IMR-90 (cell line): ENCODE measurements at regions not wholly inside any gene's neighbourhood (a gene's known extent, or its start where the extent isn't known, plus 50 kb on each side); places are given as distances from the start of the nearest gene placed in this dataset.

Source experiments
- ATAC-seq: fragments of 200-7000 bp; cut with Tn5 transposase; 2 replicates; pipeline ENCODE4 v1.9.1; 2020; ENCODE audit warnings: low read depth, mild to moderate bottlenecking, moderate library complexity
- BruUV-seq: library from RNA; stranded (reverse); fragments of 400-500 nt; replicated peaks from 2 replicates; lab custom pipeline; 2021; lab: Mats Ljungman, UMichigan
- CTCF ChIA-PET: fragments of 300-600 bp; formaldehyde crosslinking; extraction: SDS; loops from one replicate; lab custom pipeline; 2021; ENCODE audit warnings: antibody characterized with exemption; lab: Yijun Ruan, JAX
- POLR2A ChIA-PET: fragments of 300-600 bp; sonication (Branson Sonifier 250); formaldehyde crosslinking; loops from one replicate; lab custom pipeline; 2022; ENCODE audit warnings: antibody characterized with exemption; ENCODE audit not compliant: unreplicated experiment; lab: Charles Lee
- DNase-seq: peaks from one replicate; pipeline ENCODE4 v3.0.0; 2013
- H2AFZ ChIP-seq: replicated peaks from 2 replicates; pipeline ENCODE3; 2013; ENCODE audit warnings: low read length, mild to moderate bottlenecking; ENCODE audit not compliant: poor library complexity
- H2AK5ac ChIP-seq: 2 replicates; pipeline ENCODE4 v1.6.1; 2013; ENCODE audit warnings: low read depth, low read length, inconsistent platforms
- H2AK9ac ChIP-seq: replicated peaks from 2 replicates; pipeline ENCODE3; 2013; ENCODE audit warnings: mild to moderate bottlenecking, low read depth, low read length, moderate library complexity; ENCODE audit not compliant: poor library complexity
- H2BK120ac ChIP-seq: 2 replicates; pipeline ENCODE4 v1.6.1; 2013; ENCODE audit warnings: low read depth, low read length, inconsistent platforms
- H2BK15ac ChIP-seq: 3 replicates; pipeline ENCODE4 v1.6.1; 2013; ENCODE audit warnings: low read depth, low read length, inconsistent platforms
- H2BK20ac ChIP-seq: 2 replicates; pipeline ENCODE4 v1.6.1; 2013; ENCODE audit warnings: low read depth, mild to moderate bottlenecking, inconsistent platforms, low read length, moderate library complexity
- H2BK5ac ChIP-seq: 2 replicates; pipeline ENCODE4 v1.6.1; 2013; ENCODE audit warnings: mild to moderate bottlenecking, low read depth, low read length, inconsistent platforms; ENCODE audit not compliant: poor library complexity, severe bottlenecking
- H3K14ac ChIP-seq: replicated peaks from 2 replicates; pipeline ENCODE4 v1.6.1; 2013; ENCODE audit warnings: low read depth, low read length, inconsistent platforms
- H3K18ac ChIP-seq: 2 replicates; pipeline ENCODE4 v1.6.1; 2013; ENCODE audit warnings: low read depth, low read length, control low read depth
- H3K23ac ChIP-seq: 2 replicates; pipeline ENCODE4 v1.6.1; 2013; ENCODE audit warnings: low read depth, low read length, inconsistent platforms
- H3K27ac ChIP-seq: 2 replicates; pipeline ENCODE4 v1.5.1; 2013; ENCODE audit warnings: mild to moderate bottlenecking, control low read depth, low read length; ENCODE audit not compliant: insufficient read depth
- H3K27me3 ChIP-seq: 2 replicates; pipeline ENCODE4 v1.6.1; 2013; ENCODE audit warnings: low read length; ENCODE audit not compliant: control insufficient read depth, insufficient read depth
- H3K36me3 ChIP-seq: 2 replicates; pipeline ENCODE4 v1.6.1; 2013; ENCODE audit warnings: low read length, mixed read lengths; ENCODE audit not compliant: control insufficient read depth, insufficient read depth
- H3K4ac ChIP-seq: 2 replicates; pipeline ENCODE4 v1.6.1; 2013; ENCODE audit warnings: low read depth, low read length, inconsistent platforms
- H3K4me1 ChIP-seq: 2 replicates; pipeline ENCODE4 v1.6.1; 2013; ENCODE audit warnings: low read length, mixed read lengths; ENCODE audit not compliant: control insufficient read depth, insufficient read depth
- H3K4me2 ChIP-seq: 2 replicates; pipeline ENCODE4 v1.6.1; 2013; ENCODE audit warnings: low read depth, mild to moderate bottlenecking, control low read depth, low read length, moderate library complexity
- H3K4me3 ChIP-seq: 2 replicates; pipeline ENCODE4 v1.5.1; 2013; ENCODE audit warnings: low read depth, mild to moderate bottlenecking, control low read depth, low read length, moderate library complexity; ENCODE audit not compliant: insufficient read depth
- H3K56ac ChIP-seq: 2 replicates; pipeline ENCODE4 v1.6.1; 2013; ENCODE audit warnings: low read length, inconsistent platforms; ENCODE audit not compliant: insufficient read depth; ENCODE audit errors: extremely low read depth
- H3K79me1 ChIP-seq, 2 experiments: 2 replicates each; pipeline ENCODE4 v1.6.1; 2013; ENCODE audit warnings: low read length in 2 of 2, inconsistent platforms in 1 of 2, low read depth in 1 of 2
- H3K9ac ChIP-seq: 2 replicates; pipeline ENCODE4 v1.6.1; 2013; ENCODE audit warnings: low read depth, low read length, control low read depth
- H3K9me1 ChIP-seq: 2 replicates; pipeline ENCODE4 v1.6.1; 2013; ENCODE audit warnings: low read length, inconsistent platforms; ENCODE audit not compliant: insufficient read depth
- H3K9me3 ChIP-seq: 2 replicates; pipeline ENCODE4 v1.6.1; 2013; ENCODE audit warnings: low read length; ENCODE audit not compliant: control insufficient read depth, insufficient read depth
- H4K20me1 ChIP-seq: 2 replicates; pipeline ENCODE4 v1.6.1; 2013; ENCODE audit warnings: low read length, inconsistent platforms; ENCODE audit not compliant: insufficient read depth
- H4K5ac ChIP-seq: 2 replicates; pipeline ENCODE4 v1.6.1; 2013; ENCODE audit warnings: mild to moderate bottlenecking, low read depth, low read length, control low read depth
- H4K8ac ChIP-seq, 2 experiments: 2 replicates each; pipeline ENCODE4 v1.6.1; 2013; ENCODE audit warnings: low read depth in 2 of 2, low read length in 2 of 2, control low read depth in 1 of 2, inconsistent platforms in 1 of 2
- H4K91ac ChIP-seq: 2 replicates; pipeline ENCODE4 v1.6.1; 2013; ENCODE audit warnings: low read depth, low read length, inconsistent platforms; ENCODE audit not compliant: insufficient read depth
- BHLHE40 ChIP-seq: fragments of 150-350 bp; IDR thresholded peaks from 2 replicates; pipeline ENCODE4 v1.6.1; 2016; ENCODE audit warnings: mild to moderate bottlenecking, low read depth, low read length
- CEBPB ChIP-seq: IDR thresholded peaks from 2 replicates; pipeline ENCODE4 v1.6.1; 2012; ENCODE audit warnings: low read depth, low read length, improper control_type of control experiment
- CHD1 ChIP-seq: IDR thresholded peaks from 2 replicates; pipeline ENCODE4 v1.6.1; 2012; ENCODE audit warnings: low read depth, low read length, improper control_type of control experiment
- ELK1 ChIP-seq: fragments of 150-350 bp; IDR thresholded peaks from 2 replicates; pipeline ENCODE4 v1.6.1; 2016; ENCODE audit warnings: low read depth, mild to moderate bottlenecking, low read length, moderate library complexity, borderline replicate concordance
- FOS ChIP-seq: fragments of 150-350 bp; IDR thresholded peaks from 2 replicates; pipeline ENCODE4 v1.6.1; 2016; ENCODE audit warnings: low read depth, low read length
- MAFK ChIP-seq: IDR thresholded peaks from 2 replicates; pipeline ENCODE4 v1.6.1; 2012; ENCODE audit warnings: low read depth, low read length, improper control_type of control experiment
- MXI1 ChIP-seq: IDR thresholded peaks from 2 replicates; pipeline ENCODE4 v1.6.1; 2012; ENCODE audit warnings: low read depth, mild to moderate bottlenecking, low read length, moderate library complexity, borderline replicate concordance
- NFE2L2 ChIP-seq: fragments of 150-350 bp; IDR thresholded peaks from 2 replicates; pipeline ENCODE4 v1.6.1; 2016; ENCODE audit warnings: low read depth, mild to moderate bottlenecking, low read length
- POLR2A ChIP-seq: IDR thresholded peaks from 2 replicates; pipeline ENCODE4 v1.6.1; 2012; ENCODE audit warnings: mild to moderate bottlenecking, low read depth, low read length
- RCOR1 ChIP-seq: IDR thresholded peaks from 2 replicates; pipeline ENCODE4 v1.6.1; 2012; ENCODE audit warnings: mild to moderate bottlenecking, low read length, improper control_type of control experiment; ENCODE audit not compliant: insufficient replicate concordance
- RFX5 ChIP-seq: IDR thresholded peaks from 2 replicates; pipeline ENCODE4 v1.8.0; 2012; ENCODE audit warnings: low read depth, mild to moderate bottlenecking, low read length, moderate library complexity
- USF2 ChIP-seq: fragments of 150-350 bp; IDR thresholded peaks from 2 replicates; pipeline ENCODE4 v1.6.1; 2017; ENCODE audit warnings: mild to moderate bottlenecking, antibody characterized with exemption, low read length, low read depth
- WGBS, 2 experiments: methylation state at CpG; one replicate each; pipeline versions ENCODE4 v1.1.5 to v1.1.7; 2013; ENCODE audit warnings: missing lambda C conversion rate in 2 of 2; ENCODE audit not compliant: insufficient read length in 1 of 2; ENCODE audit errors: extremely low coverage in 2 of 2; 5-methylcytosine and 5-hydroxymethylcytosine counted together
- dilution Hi-C: fragments of 300-500 bp; cut with HindIII; formaldehyde crosslinking; loops from one replicate; pipeline ENCODE4 v1.14.3; 2018; ENCODE audit warnings: low sequenced_read_pairs; ENCODE audit not compliant: unreplicated experiment
- in situ Hi-C: fragments of 300-500 bp; cut with MboI; formaldehyde crosslinking; loops from 3 replicates; pipeline ENCODE4 v1.14.3; 2019; ENCODE audit warnings: low sequenced_read_pairs, inconsistent platforms, mixed read lengths
- intact Hi-C: fragments of 100-400 bp; cut with micrococcal nuclease; formaldehyde crosslinking; loops from 2 replicates; pipeline ENCODE4 v1.10.0; 2022

- Histone ChIP-seq H3K9me3 (peaks cover 9% of the 10 kb centered on the region), H3K27ac (no peak overlapping the region), H4K20me1 (no peaks in the 10 kb centered on the region), H2AK9ac (no peak overlapping the region), H3K18ac (no peak overlapping the region), H2AFZ (no peak overlapping the region), H2BK15ac (no peak overlapping the region), H3K14ac (no peak overlapping the region), H3K23ac (no peak overlapping the region), H3K4ac (no peak overlapping the region), H3K79me1 (no peaks in the 10 kb centered on the region), H3K36me3 (no peaks in the 10 kb centered on the region), H3K27me3 (no peaks in the 10 kb centered on the region), H4K8ac (no peak overlapping the region), H2BK20ac (no peak overlapping the region), H3K4me1 (no peaks in the 10 kb centered on the region), H3K56ac (no peak overlapping the region), H3K9ac (no peak overlapping the region), H3K4me2 (no peak overlapping the region), H4K91ac (no peak overlapping the region), H4K5ac (no peak overlapping the region), H2BK120ac (no peak overlapping the region), H3K9me1 (no peaks in the 10 kb centered on the region), H3K4me3 (no peak overlapping the region), H2BK5ac (no peak overlapping the region), H2AK5ac (no peak overlapping the region)
- WGBS, 2 experiments, result no CpG with 5 or more reads among the region's 6 CpGs
- ChIA-PET POLR2A (no interaction called here), CTCF (no interaction called here)
- DNase-seq (no peak), ATAC-seq (no peak)
- dilution Hi-C loops, result no loop called here
- BruUV-seq, result no TSS peak
- TF ChIP-seq CHD1, result no peak
- no peak for TF ChIP-seq RFX5
- no peak for TF ChIP-seq ELK1
- TF ChIP-seq MXI1, result no peak
- TF ChIP-seq USF2, result no peak
- no peak for TF ChIP-seq POLR2A
- TF ChIP-seq CEBPB, result no peak
- TF ChIP-seq NFE2L2, result no peak
- no peak for TF ChIP-seq MAFK
- no peak for TF ChIP-seq BHLHE40
- no peak for TF ChIP-seq RCOR1
- no peak for TF ChIP-seq FOS
- intact Hi-C loops, result no loop called here
- in situ Hi-C loops, result no loop called here
These were observed 312.1 kb downstream of the TAFA4 start for GRCh38 chr3:68620211-68620610.
